ENCODE measurements at regions not wholly inside any gene's neighbourhood (a gene's known extent, or its start where the extent isn't known, plus 50 kb on each side); places are given as distances from the start of the nearest gene placed in this dataset.
"Not testable (repeated sequence)": the region's sequence is repeated elsewhere in the genome, so short reads cannot be mapped to it uniquely, and the experiment has no call there.

DNA sequence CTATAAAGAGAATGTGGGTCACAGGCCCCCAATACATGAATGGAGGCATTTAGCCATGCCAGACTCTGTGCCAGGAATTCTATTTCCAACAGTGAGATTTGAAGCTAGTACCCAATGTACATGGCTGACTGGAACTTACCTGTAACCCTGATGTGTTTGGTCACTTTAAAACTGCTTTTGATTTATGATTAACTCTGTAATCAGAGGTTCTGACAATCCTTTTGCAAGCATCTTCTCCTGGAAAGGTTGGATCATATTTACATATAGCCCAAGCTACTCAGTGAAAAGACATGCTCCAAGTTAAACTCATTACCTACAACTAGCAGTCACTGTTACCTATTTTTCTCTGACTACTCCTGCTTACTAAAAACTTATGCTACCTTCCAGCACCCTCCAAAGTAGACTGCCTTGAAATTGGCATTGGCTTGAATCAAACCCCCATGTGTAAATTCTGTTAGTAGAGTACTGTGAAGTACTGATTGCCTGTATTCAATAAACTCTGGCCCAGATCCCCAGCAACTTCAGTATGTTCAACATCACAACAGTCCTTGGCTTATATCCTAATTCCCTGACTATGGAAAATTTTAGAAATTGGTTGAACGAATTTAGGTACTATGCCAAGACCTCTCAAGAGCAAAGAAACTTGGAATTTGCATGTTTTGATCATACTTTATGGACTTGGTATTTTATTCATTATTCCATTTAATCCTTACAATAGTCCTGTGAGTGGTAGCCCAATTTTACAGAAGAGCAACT, 665.6 kb upstream of the NECTIN3 start:
- no peak for DNase-seq

DNA sequence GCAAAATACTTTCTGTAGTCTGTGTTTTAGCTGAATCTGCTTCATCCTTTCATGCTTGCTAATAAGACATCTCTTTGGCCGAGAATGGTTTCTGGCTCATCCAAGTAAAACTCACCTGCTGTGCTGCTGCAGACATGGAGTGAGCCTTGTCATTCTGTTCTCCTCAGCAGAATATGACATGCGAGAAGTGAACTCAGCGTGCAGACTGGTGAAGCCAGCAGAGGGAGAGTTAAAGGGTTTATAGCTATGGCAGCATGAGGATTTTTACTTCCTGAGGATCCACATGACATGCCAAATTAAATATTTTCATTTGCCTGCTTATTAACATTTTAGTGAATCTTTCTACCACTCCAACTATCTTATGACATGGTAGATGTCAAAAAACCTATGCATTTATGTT, 658.4 kb upstream of the NECTIN3 start:
- no peak for DNase-seq

DNA sequence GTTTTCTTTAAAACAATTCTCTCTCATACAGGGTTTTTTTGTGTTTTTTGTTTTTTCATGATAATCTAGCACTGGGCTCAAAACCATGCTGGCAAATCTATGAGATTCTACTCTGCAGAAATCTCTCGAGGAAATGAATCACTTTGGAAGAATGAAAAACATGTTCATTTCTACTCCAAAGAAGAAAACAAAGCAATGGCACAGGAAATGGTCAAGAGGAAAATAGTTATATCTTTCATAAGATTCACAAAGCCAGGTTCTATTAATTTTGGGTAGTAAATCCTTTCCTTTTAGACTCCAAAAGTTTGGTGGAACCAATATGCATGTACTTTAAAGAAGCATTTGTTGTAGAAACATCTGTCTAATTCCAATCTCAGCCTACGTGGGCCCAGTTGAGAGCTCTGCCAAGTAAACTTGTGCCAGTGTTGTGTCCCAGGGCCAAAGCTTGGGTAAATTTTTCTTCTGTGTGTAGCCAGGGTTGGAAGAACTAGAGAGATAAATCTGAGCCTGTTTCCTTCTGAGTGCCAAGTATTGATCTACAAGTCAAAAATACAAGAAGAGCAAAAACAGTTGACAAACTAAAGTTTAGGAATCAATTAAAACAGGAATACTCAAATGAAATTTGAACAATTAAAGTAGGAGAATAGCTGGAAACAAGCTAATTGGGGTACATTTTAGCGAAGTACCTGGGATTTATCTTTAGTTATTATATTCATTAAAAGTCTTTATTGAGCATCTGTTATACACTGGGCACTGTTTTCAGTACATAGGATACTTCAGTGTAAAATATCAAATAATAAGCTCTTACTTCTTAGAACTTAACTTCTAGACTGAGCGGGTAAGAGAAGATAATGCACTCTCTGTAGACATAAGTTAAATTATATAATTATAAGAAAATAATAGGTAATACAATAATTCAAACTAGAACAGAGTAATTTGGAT, 657.5 kb upstream of the NECTIN3 start:
- DNase-seq = peak; percentile 8

DNA sequence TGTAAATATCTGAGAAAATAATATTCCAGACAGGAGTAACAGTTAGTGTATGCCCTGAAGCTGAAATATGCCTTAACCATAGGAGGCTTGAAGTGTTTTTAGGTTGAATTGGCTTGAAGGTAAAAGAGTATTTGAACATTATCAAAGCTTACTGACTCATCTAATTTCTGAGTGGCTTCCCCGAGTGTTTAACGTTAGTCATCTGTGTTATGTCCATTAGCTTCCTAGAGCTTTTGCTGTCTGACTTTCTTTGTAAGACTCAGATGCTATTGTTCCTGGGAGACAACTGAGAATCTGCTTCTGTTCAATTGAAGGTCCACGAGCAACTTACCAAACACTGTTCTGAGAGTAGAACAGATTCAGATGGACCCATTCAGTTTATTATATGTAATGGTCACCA, 656.8 kb upstream of the NECTIN3 start:
- DNase-seq = no peak

DNA sequence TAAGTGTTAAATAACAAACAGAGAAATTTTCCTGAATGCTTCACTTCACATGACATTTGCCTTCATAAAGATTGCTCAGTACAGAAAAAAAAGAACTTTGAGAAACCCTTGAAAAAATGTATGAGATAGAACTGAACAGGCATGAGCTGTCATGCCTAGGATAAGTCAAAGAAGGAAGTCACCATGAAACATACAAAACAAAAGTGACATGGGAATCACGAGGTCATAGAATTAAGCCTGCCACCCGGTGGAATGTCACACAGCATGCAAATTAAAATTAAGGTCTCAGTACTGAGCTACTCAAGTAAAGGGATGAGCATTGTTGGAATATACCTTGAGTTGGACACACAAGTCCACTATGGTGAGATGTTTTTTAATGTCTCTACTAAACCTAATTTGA, 652.5 kb upstream of the NECTIN3 start:
- DNase-seq = no peak

GRCh38 chr3:110419601-110420000, 652.0 kb upstream of the NECTIN3 start:
- no peak for DNase-seq

DNA sequence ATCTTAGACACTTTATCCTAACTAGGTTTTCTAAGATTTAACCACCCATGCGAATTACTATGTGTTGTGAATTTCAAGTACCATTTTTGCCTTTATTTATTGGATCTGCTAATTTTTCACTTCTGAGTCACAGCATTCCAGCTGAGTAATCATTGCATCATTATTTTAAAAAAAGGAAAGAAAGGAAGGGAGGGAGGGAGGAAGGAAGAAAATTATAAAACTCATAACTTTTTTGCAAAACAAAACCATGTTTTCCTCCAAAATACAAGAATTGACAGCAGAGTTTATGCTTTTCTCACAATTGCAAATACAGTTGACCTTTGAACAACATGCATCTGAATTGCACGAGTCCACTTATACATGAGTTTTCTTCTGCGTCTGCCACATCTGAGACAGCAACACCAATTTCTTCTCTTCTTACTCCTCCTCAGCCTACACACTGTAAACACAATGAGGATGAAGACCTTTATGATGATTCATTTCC, 651.4 kb upstream of the NECTIN3 start:
- no peak for DNase-seq

GRCh38 chr3:110423276-110423675, 648.3 kb upstream of the NECTIN3 start:
- DNase-seq = no peak

- no peak for DNase-seq
Observed at GRCh38 chr3:110430146-110430545, 641.5 kb upstream of the NECTIN3 start.

- no peak for DNase-seq
Observed at GRCh38 chr3:110436209-110436608, 635.4 kb upstream of the NECTIN3 start.

- DNase-seq = not testable (repeated sequence)
Observed at GRCh38 chr3:110440066-110440653, 631.5 kb upstream of the NECTIN3 start.

- no peak for DNase-seq
Observed at GRCh38 chr3:110454066-110454465, 617.5 kb upstream of the NECTIN3 start.

GRCh38 chr3:110456001-110456400, 615.6 kb upstream of the NECTIN3 start:
- DNase-seq = no peak

DNA sequence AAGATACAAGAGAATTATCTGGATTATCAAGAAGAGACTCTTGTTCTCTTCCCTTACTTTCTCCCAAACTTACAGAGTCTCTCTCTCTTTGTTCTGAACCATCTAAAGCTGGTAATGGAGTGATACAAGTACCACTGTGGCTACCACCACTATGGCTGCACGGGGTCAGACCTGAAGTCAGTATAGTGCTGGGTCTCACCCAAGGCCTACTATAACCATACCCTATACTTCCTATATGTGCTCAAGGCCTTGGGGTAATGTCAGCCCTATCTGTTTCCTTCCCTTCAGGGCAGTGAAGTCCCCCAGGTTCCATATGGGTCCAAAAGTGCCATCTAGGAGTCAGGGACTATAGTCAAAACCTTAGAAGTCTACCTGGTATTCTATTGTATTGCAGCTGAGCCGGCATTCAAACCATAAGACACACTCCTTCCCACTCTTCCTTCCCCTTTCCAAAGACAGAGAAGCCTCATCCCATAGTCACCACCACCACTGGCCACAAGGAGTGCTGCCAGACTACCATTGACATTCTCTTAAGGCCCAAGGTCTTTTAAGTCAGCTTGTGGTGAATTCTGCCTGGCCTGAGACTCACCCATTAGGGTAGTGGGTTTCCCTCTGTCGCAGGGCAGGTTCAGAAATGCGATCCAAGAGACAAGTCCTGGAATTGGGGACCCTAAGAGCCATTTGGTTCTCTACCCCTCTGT, 615.0 kb upstream of the NECTIN3 start:
- DNase-seq = no peak

- no peak for DNase-seq
Observed at GRCh38 chr3:110457508-110457907, 614.1 kb upstream of the NECTIN3 start.

- no peak for DNase-seq
Observed at GRCh38 chr3:110459021-110459420, 612.6 kb upstream of the NECTIN3 start.

DNA sequence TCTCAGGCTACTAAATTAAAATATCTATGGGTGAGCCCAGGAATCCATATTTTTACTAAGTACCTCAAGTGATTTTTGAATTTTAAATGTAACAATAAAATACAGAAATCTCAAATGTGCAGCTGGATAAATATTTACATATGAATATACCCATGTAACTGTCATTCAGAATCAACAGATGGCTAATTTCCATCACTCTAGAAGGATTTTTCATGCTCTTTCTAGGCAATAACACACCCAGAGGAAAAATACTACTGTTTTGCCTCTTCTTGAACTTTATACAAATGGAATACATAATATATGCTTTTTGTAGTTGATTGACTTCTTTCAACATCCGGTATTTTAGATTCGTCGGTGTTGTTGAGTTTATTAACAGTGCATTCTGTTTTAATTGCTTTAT, 601.3 kb upstream of the NECTIN3 start:
- DNase-seq = no peak

GRCh38 chr3:110473405-110473804, 598.2 kb upstream of the NECTIN3 start:
- no peak for DNase-seq

DNA sequence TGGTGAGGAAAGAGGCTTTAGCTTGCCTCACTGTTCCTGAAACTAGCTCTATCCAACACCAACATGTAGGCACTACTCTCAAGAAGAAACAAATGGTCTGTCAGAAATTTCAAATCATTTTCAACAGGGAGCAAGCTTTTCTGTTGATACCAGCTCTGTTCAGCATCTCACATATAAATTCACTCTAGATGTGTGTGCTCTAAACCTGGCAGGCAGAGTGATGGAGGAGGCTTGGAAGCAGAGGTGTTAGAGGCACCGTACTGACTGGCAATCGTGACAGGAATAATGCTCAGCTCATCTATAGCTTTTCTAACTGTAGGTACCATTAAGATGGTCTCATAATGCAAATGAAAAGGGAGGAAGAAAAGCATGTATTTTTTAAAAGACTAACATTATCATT, 597.2 kb upstream of the NECTIN3 start:
- DNase-seq = no peak

DNA sequence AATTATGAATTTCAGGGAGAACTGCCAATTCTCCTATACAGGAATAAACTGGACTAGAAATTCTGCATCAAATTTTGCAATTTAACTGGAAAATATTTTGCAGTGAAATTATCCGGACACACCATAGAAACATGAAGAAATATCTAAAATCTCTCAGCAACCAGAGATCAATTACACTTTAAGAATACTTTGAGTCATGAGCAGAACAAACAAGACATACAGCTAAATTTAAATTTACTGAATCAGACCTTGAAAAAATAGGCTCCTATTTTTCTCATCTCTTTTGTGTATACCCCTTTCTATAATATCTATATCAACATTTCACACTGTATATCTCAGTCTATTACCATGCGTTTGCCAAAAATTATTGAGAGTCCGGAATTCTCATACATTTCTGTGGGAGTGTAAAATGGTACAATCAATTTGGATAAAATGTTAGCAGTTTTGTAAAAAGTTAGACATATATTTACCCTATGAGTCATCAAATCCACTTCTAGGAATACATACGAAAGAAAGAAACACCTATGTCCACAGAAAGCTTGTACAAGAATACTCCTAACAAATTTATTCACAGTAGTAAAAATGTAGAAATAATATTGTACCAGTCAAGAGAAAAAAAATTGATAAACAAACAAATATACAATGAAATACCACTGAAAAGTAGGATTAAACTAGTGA, 593.1 kb upstream of the NECTIN3 start:
- DNase-seq = no peak

DNA sequence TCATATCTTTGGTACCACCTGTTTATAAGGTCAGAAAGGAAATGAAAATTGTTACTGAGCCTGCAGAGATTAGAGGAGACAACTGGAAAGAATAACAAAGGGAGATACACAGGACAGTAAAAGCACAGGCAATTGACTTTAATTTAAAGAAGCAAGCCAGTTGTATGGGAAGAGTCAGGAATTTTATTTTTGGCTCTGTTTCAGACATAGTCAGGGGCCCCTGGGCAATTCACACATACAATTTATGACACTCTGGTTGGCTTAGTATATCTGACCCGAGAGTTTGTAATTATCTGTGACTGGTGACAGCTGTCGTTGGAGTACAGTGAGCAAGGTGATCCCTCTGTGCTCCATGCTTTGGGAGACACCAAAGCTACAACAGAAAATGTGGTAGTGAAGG, 591.9 kb upstream of the NECTIN3 start:
- DNase-seq = no peak

GRCh38 chr3:110485389-110485788, 586.2 kb upstream of the NECTIN3 start:
- DNase-seq = no peak

Measured in skin of body (tissue), 1 donor.